GM10266 (cell line): ENCODE measurements at regions not wholly inside any gene's neighbourhood (a gene's known extent, or its start where the extent isn't known, plus 50 kb on each side); places are given as distances from the start of the nearest gene placed in this dataset.

Experiments
- DNase-seq: peaks from one replicate; pipeline ENCODE4 v3.0.0; 2012; ENCODE audit errors: extremely low spot score
- TF ChIP-seq, protein P1 (sequence below): IDR thresholded peaks from 2 replicates; pipeline ENCODE4 v1.5.1; 2012; ENCODE audit warnings: mild to moderate bottlenecking, low read depth; ENCODE audit not compliant: control insufficient read depth, insufficient read depth; ENCODE audit errors: missing control alignments

DNA sequence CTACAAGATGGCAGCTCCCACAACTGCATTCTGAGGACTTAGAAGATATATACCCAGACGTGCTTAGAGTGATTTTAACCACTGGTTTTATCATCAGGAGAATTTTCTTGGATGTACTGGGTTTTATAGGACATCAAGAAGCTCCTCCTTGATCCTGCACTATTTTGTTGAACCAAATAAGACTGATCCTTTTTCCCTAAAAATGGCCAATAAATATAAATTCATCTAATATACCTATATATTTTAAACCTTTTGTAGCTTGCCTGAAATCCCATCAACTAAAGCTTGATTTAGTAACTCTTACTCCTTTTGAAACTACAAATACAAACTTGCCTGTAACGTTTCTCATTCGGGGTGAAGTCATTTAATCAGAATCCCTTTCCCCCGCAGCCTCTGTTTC lies 849.4 kb upstream of the ADAMTS5 start:
- TF ChIP-seq, protein P1, sequence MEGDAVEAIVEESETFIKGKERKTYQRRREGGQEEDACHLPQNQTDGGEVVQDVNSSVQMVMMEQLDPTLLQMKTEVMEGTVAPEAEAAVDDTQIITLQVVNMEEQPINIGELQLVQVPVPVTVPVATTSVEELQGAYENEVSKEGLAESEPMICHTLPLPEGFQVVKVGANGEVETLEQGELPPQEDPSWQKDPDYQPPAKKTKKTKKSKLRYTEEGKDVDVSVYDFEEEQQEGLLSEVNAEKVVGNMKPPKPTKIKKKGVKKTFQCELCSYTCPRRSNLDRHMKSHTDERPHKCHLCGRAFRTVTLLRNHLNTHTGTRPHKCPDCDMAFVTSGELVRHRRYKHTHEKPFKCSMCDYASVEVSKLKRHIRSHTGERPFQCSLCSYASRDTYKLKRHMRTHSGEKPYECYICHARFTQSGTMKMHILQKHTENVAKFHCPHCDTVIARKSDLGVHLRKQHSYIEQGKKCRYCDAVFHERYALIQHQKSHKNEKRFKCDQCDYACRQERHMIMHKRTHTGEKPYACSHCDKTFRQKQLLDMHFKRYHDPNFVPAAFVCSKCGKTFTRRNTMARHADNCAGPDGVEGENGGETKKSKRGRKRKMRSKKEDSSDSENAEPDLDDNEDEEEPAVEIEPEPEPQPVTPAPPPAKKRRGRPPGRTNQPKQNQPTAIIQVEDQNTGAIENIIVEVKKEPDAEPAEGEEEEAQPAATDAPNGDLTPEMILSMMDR = no peak

DNA sequence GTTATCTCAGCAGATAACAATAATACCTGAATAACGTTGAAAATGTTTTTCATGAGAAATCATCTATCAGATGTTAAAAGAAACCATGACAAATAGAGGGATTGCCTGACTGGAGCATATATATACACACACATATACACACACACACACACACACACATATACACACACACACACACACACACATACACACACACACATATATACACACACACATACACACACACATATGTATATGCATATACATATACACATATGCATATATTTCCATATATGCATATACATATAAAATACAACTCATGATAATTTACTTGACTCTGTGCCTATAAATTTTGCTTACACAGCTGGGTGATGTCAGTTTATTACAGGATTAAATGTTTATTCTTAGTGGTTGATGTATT lies 847.3 kb upstream of the ADAMTS5 start:
- TF ChIP-seq, protein P1 = no peak
- no peak for DNase-seq

More for the DNA sequence above, 849.4 kb upstream of the ADAMTS5 start:
- DNase-seq = no peak

DNA sequence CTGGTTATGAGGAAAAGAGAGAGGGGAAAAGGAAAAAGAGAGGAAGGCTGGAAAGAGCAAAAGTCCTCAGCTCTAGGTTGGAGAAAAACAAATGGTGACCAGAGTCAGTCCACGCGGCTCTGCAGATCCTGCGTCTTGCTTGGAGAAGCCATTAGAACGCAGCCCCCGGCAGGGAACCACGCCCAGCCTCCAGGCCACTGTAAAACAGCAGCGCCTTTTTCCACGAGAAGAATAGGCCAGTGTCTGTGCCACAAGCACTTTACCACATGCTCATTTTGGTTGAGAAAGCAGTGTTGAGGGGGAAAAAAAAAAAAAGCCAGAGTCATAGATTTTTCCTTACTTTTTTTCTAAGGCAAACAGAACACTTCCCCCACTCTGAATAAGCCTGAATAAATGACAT lies 846.9 kb upstream of the ADAMTS5 start:
- no peak for DNase-seq
- TF ChIP-seq, protein P1 = no peak

DNA sequence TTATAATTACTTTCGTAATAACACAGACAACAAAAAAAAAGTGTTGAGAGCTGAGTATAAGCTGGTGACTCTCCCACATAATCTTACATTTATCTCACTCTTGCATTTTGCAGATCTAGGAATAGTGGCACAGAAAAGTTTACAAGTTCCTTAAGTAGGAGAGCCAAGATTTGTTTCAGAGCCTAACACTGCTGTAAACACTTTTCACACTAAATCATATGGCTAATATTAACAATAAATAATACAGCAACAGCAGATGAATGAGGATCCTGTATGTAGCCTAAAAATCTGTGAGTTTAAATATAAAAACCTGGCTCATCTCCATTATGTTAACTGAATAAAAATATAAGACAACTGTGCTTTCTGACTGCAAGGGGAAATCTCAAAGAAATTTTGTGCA lies 846.5 kb upstream of the ADAMTS5 start:
- TF ChIP-seq, protein P1 = no peak
- no peak for DNase-seq

DNA sequence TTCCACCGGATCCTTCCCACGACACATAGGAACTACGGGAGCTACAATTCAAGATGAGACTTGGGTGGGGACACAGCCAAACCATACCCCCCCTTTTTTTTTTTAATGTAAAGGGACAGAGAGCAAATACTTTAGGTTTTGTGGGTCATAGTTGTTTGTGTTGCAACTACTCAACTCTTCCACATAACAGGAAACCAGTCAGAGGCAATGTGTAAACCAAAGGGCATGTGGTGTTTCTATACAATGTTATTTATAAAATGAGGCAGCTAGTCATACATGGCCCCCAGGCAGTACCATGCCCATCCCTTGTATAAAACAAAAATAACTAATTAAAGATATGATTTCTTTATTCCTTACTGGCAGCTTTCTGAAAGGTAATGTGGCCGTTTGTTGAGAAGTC lies 845.4 kb upstream of the ADAMTS5 start:
- TF ChIP-seq, protein P1 = no peak
- no peak for DNase-seq

DNA sequence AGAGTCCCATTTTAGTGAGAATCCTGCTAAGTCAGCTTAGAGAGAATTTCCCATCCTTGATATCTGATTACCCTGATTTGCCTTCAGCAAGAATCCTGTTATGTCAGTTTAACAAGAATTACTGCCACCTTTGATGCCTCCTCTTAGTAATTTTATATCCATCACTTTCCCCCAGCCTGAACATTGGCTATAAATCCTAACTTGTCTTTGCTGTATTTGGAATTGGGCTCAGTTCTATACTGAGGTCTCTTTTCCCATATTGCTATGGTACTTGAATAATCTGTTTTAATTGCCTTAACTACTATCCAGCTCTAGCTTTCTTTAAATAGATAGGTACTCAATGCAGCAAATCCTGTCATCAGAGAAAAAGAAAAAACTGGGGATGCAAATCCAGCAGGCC lies 842.0 kb upstream of the ADAMTS5 start:
- TF ChIP-seq, protein P1 = no peak
- DNase-seq = no peak

DNA sequence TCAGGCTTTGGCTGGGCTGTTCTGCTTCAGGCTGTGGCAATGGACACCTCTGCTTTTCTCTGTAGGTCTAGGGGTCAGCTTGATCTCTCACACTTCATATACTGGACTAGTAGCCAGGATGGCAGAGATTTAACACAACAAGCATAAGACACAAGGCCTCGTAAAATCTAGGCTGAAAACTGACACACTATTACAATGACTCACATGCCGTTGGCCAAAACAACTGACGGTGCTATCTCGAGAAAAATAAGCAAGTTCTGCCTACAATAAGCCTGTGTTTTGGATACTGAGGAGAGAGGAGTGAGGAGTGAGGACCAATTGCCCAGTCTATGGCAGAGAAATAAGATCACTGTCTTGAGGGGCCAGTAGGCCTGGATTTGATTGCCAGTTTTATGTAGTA lies 840.7 kb upstream of the ADAMTS5 start:
- no peak for DNase-seq
- TF ChIP-seq, protein P1 = no peak

DNA sequence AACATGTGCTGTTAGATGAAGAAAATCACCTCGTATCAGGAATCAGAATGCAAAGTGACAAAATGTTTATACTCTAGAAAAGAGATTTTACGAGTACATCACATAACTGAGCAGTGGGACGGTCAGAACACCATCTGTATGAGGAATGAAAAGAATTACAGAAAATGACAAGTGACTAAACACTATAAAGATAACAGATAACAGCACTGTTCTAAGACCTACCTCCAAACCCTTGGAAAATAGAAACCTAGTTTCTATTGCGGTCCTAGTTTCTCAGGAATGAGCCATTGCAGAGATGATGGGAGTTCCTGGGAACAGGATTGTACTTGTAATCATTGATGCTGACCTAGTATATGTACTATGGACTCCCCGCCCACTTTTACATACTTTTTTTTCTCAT lies 839.4 kb upstream of the ADAMTS5 start:
- no peak for DNase-seq
- TF ChIP-seq, protein P1 = no peak
